T-helper 1 cell treated with Interleukin-12 subunit alpha and Interleukin-12 subunit beta and Interleukin-4 antibody, amounts not matched to agents 30 ng/mL and 1 ng/mL, for 36 hours (primary cell): ENCODE measurements at regions not wholly inside any gene's neighbourhood (a gene's known extent, or its start where the extent isn't known, plus 50 kb on each side); places are given as distances from the start of the nearest gene placed in this dataset.
"Not testable (repeated sequence)": the region's sequence is repeated elsewhere in the genome, so short reads cannot be mapped to it uniquely, and the experiment has no call there.

Experiments
- intact Hi-C: fragments of 100-400 bp; cut with micrococcal nuclease; formaldehyde crosslinking; loops from one replicate; pipeline ENCODE4 v1.15.1; 2024

- intact Hi-C loops = no loop called here
Observed at GRCh38 chr2:3115301-3116042, 262.1 kb downstream of the EIPR1 start.

DNA sequence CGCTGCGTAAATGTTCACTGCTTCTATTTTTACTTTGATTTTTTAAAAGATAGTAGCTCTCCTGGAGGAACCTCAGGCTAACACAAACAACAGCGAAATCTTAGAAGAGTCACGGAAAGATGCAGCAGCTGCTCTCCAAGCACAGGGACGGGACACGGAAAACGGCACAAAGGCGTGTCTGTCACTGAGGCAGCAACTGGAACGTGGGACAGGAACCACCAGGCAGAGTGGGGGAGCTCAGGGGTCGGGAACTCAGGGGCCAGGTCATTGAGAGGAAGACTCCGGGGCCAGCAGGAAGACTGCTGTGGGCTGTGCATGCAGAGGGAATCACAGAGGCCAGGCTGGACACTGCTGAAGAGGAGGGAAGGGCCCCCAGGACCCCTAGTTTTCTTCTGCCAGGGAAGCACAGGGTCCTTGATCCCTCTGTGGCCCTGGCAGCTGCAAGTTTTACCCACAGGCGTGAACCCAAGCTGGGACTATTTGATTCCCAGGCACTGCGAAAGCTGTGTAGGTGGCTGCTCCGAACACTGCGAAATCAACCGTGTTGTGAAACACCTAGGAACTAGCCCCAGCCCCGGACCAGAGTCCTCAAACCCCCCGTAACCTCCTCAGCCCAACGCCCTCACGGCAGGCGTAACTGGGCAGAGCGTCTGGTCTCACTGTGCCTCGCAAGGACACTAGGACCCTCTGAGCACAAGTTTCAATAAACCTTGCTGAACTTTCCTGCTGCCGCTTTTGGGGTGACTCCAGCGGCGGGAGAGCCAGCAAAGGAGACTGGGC, 263.0 kb downstream of the EIPR1 start:
- intact Hi-C loops = no loop called here

GRCh38 chr2:3113769-3114168, 263.8 kb downstream of the EIPR1 start:
- intact Hi-C loops = no loop called here

- intact Hi-C loops = no loop called here
Observed at GRCh38 chr2:3113122-3113521, 264.5 kb downstream of the EIPR1 start.

- intact Hi-C loops = no loop called here
Observed at GRCh38 chr2:3112553-3112952, 265.1 kb downstream of the EIPR1 start.

DNA sequence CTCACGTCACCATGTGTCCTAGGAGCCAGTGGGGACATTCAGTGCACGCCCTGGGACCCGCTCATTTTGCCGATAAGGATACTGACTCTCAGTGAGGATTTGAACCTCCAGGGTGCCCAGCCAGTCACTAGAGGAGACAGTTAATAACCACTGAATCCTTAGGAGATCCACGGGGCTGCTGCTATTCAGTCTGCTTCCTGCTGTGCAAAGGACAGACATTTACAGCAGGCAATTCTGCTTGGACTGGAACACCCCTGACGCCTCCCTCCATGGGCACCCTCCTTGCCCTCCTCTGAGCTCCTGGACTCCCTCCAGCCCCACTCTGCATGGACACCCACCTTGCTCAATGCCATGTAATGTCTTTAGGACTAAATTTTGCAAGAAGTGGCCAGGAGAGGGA, 265.5 kb downstream of the EIPR1 start:
- intact Hi-C loops = no loop called here

DNA sequence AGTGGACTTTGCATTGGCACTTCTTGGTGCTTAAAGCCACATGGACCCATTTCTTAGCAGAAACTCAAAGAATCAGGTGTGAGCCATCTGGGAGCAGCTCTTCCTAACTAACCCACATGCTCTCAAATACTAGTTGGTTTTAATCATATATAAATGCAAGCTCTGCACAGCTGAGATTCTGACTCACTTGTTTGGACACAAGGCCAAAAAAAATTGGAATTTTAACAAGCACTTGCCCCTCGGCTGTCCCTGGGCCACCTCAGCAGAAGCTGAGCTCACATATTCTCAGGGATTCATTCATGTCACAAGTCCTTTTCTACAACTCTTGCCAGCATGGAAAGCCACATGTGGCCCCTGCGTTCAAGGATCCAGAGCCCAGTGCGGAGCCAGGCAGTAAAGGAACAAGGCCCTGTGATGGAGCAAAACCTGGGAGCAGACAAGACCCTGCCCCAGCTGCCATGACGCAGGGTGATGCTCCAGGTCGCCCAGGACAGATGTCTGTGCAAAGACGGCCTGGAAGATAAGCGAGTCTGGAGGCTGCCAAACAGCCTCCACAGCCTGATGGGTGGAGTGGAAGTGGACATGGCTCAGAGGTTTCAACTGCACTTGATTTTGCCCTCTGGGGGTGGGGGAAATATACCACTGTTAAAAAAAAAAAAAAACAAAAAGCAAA, 266.5 kb downstream of the EIPR1 start:
- intact Hi-C loops = no loop called here

DNA sequence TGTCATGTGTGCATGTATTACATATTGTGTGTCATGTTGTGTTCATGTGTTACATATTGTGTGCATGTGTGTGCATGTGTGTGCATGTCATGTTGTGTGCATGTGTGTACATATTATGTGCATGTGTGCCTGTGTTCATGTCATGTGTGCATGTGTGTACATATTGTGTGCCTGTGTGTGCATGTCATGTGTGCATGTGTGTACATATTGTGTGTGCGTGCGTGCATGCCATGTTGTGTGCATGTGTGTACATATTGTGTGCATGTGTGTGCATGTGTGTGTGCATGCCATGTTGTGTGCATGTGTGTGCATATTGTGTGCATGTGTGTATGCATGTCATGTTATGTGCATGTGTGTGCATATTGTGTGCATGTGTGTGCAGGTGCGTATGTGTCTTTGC, 267.1 kb downstream of the EIPR1 start:
- intact Hi-C loops = no loop called here

GRCh38 chr2:3108710-3109702, 268.6 kb downstream of the EIPR1 start:
- intact Hi-C loops = no loop called here

- intact Hi-C loops = no loop called here
Observed at GRCh38 chr2:3108105-3108504, 269.5 kb downstream of the EIPR1 start.

GRCh38 chr2:3107567-3107966, 270.1 kb downstream of the EIPR1 start:
- intact Hi-C loops = no loop called here

GRCh38 chr2:3105814-3106569, 271.6 kb downstream of the EIPR1 start:
- intact Hi-C loops = no loop called here

- intact Hi-C loops = not testable (repeated sequence)
Observed at GRCh38 chr2:3104958-3105813, 272.4 kb downstream of the EIPR1 start.

- intact Hi-C loops = no loop called here
Observed at GRCh38 chr2:3104261-3104660, 273.4 kb downstream of the EIPR1 start.

GRCh38 chr2:3102922-3103569, 274.6 kb downstream of the EIPR1 start:
- intact Hi-C loops = no loop called here

GRCh38 chr2:3102081-3102921, 275.3 kb downstream of the EIPR1 start:
- intact Hi-C loops = no loop called here

GRCh38 chr2:3101016-3101942, 276.3 kb downstream of the EIPR1 start:
- intact Hi-C loops = no loop called here
